ENCODE measurements at regions not wholly inside any gene's neighbourhood (a gene's known extent, or its start where the extent isn't known, plus 50 kb on each side); places are given as distances from the start of the nearest gene placed in this dataset.
A peak's percentile ranks its signal among the peaks of the same experiment; 100 is the strongest.

GRCh38 chr13:109387471-109387870, 398.9 kb downstream of the IRS2 start:
- H3K36me3 ChIP-seq (ENCODE audit: control insufficient read depth in 1 of 2, insufficient read depth in 2 of 2, low read length in 2 of 2): no peaks in the 10 kb centered on the region
- peaks cover 0 to 5% of the 10 kb centered on the region in 2 experiments for H3K4me1 ChIP-seq (ENCODE audit: control insufficient read depth in 1 of 2, insufficient read depth in 2 of 2, low read length in 2 of 2)
- no peak overlapping the region for H3K4me2 ChIP-seq (ENCODE audit: low read length)
- H3K79me2 ChIP-seq (ENCODE audit: control insufficient read depth, insufficient read depth, low read length, poor library complexity): no peaks in the 10 kb centered on the region
- H4K8ac ChIP-seq (ENCODE audit: low read depth, low read length): no peak overlapping the region
- no peaks in the 10 kb centered on the region for H3K9me3 ChIP-seq (ENCODE audit: insufficient read depth, low read depth, low read length)
- WGBS (ENCODE audit: extremely low coverage, insufficient coverage, insufficient read length): no CpG with 5 or more reads among the region's 7 CpGs
- no peak overlapping the region for H3K14ac ChIP-seq (ENCODE audit: low read length)
- H2AK5ac ChIP-seq (ENCODE audit: low read length): no peak overlapping the region
- H4K12ac ChIP-seq (ENCODE audit: low read depth, low read length): no peak overlapping the region
- no peak overlapping the region for H3K23ac ChIP-seq (ENCODE audit: low read length)
- no peaks in the 10 kb centered on the region for H3K79me1 ChIP-seq (ENCODE audit: low read length)
- no peak for DNase-seq
- no peak overlapping the region for H2AFZ ChIP-seq (ENCODE audit: insufficient read depth, low read length, poor library complexity)
- H3K4me3 ChIP-seq (ENCODE audit: low read depth, low read length): no peak overlapping the region
- no peak overlapping the region for H2BK120ac ChIP-seq (ENCODE audit: insufficient read depth, low read length, poor library complexity)
- no peak overlapping the region for H3K4ac ChIP-seq (ENCODE audit: low read depth, low read length)
- no peak overlapping the region for H3K27ac ChIP-seq (ENCODE audit: low read depth, low read length)
- H3K18ac ChIP-seq (ENCODE audit: low read length): no peak overlapping the region
- H4K91ac ChIP-seq (ENCODE audit: low read depth, low read length): no peak overlapping the region
- no peaks in the 10 kb centered on the region for H3K27me3 ChIP-seq (ENCODE audit: insufficient read depth, low read length)
- no peak overlapping the region for H2BK5ac ChIP-seq (ENCODE audit: low read depth, low read length, poor library complexity)
- H2BK12ac ChIP-seq (ENCODE audit: low read length): no peak overlapping the region
- no peak overlapping the region for H3K9ac ChIP-seq (ENCODE audit: low read length)

GRCh38 chr13:109385242-109385560, 401.2 kb downstream of the IRS2 start:
- Histone ChIP-seq H3K23ac (ENCODE audit: low read length) (no peak overlapping the region), H3K18ac (ENCODE audit: low read length) (no peak overlapping the region), H3K4me2 (ENCODE audit: low read length) (no peak overlapping the region), H2AK5ac (ENCODE audit: low read length) (no peak overlapping the region), H4K8ac (ENCODE audit: low read depth, low read length) (no peak overlapping the region), H4K12ac (ENCODE audit: low read depth, low read length) (no peak overlapping the region), H3K9me3 (ENCODE audit: insufficient read depth, low read depth, low read length) (peaks cover 1% of the 10 kb centered on the region), H2BK12ac (ENCODE audit: low read length) (no peak overlapping the region), H3K4me3 (ENCODE audit: low read depth, low read length) (no peak overlapping the region), H3K36me3 (ENCODE audit: control insufficient read depth in 1 of 2, insufficient read depth in 2 of 2, low read length in 2 of 2) (no peaks in the 10 kb centered on the region), H3K9ac (ENCODE audit: low read length) (no peak overlapping the region), H2AFZ (ENCODE audit: insufficient read depth, low read length, poor library complexity) (no peak overlapping the region), H3K27me3 (ENCODE audit: insufficient read depth, low read length) (no peaks in the 10 kb centered on the region), H3K79me1 (ENCODE audit: low read length) (no peaks in the 10 kb centered on the region), H2BK120ac (ENCODE audit: insufficient read depth, low read length, poor library complexity) (no peak overlapping the region), H3K79me2 (ENCODE audit: control insufficient read depth, insufficient read depth, low read length, poor library complexity) (peaks cover 2% of the 10 kb centered on the region), H3K27ac (ENCODE audit: low read depth, low read length) (no peak overlapping the region), H3K14ac (ENCODE audit: low read length) (no peak overlapping the region), H4K91ac (ENCODE audit: low read depth, low read length) (no peak overlapping the region), H3K4ac (ENCODE audit: low read depth, low read length) (no peak overlapping the region), H3K4me1 (ENCODE audit: control insufficient read depth in 1 of 2, insufficient read depth in 2 of 2, low read length in 2 of 2) (peaks cover 0 to 9% of the 10 kb centered on the region in 2 experiments), H2BK5ac (ENCODE audit: low read depth, low read length, poor library complexity) (no peak overlapping the region)
- DNase-seq: no peak
- no CpG with 5 or more reads among the region's 7 CpGs for WGBS (ENCODE audit: extremely low coverage, insufficient coverage, insufficient read length)

- no peak overlapping the region for H2AK5ac ChIP-seq (ENCODE audit: low read length)
- H3K27me3 ChIP-seq (ENCODE audit: insufficient read depth, low read length): no peaks in the 10 kb centered on the region
- no peaks in the 10 kb centered on the region for H3K79me1 ChIP-seq (ENCODE audit: low read length)
- H4K8ac ChIP-seq (ENCODE audit: low read depth, low read length): no peak overlapping the region
- H3K9me3 ChIP-seq (ENCODE audit: insufficient read depth, low read depth, low read length): peaks cover 1% of the 10 kb centered on the region
- peak in 1 of 2 donors; percentile 42 for DNase-seq
- no CpG with 5 or more reads among the region's 7 CpGs for WGBS (ENCODE audit: extremely low coverage, insufficient coverage, insufficient read length)
- no peak overlapping the region for H3K9ac ChIP-seq (ENCODE audit: low read length)
- no peak overlapping the region for H3K23ac ChIP-seq (ENCODE audit: low read length)
- no peak overlapping the region for H3K18ac ChIP-seq (ENCODE audit: low read length)
- no peak overlapping the region for H4K12ac ChIP-seq (ENCODE audit: low read depth, low read length)
- H3K4me3 ChIP-seq (ENCODE audit: low read depth, low read length): no peak overlapping the region
- H3K4ac ChIP-seq (ENCODE audit: low read depth, low read length): no peak overlapping the region
- H2BK120ac ChIP-seq (ENCODE audit: insufficient read depth, low read length, poor library complexity): peak overlapping the region; percentile 2
- no peaks in the 10 kb centered on the region for H3K36me3 ChIP-seq (ENCODE audit: control insufficient read depth in 1 of 2, insufficient read depth in 2 of 2, low read length in 2 of 2)
- no peak overlapping the region for H3K14ac ChIP-seq (ENCODE audit: low read length)
- no peak overlapping the region for H2BK12ac ChIP-seq (ENCODE audit: low read length)
- H4K91ac ChIP-seq (ENCODE audit: low read depth, low read length): no peak overlapping the region
- peaks cover 2% of the 10 kb centered on the region for H3K79me2 ChIP-seq (ENCODE audit: control insufficient read depth, insufficient read depth, low read length, poor library complexity)
- no peak overlapping the region for H3K4me2 ChIP-seq (ENCODE audit: low read length)
- H2BK5ac ChIP-seq (ENCODE audit: low read depth, low read length, poor library complexity): no peak overlapping the region
- H2AFZ ChIP-seq (ENCODE audit: insufficient read depth, low read length, poor library complexity): no peak overlapping the region
- no peak overlapping the region for H3K27ac ChIP-seq (ENCODE audit: low read depth, low read length)
- peaks cover 0 to 9% of the 10 kb centered on the region in 2 experiments for H3K4me1 ChIP-seq (ENCODE audit: control insufficient read depth in 1 of 2, insufficient read depth in 2 of 2, low read length in 2 of 2)
Observed at GRCh38 chr13:109384491-109385241, 401.7 kb downstream of the IRS2 start.

GRCh38 chr13:109383683-109384082, 402.7 kb downstream of the IRS2 start:
- no peak overlapping the region for H2BK5ac ChIP-seq (ENCODE audit: low read depth, low read length, poor library complexity)
- no CpG with 5 or more reads among the region's 1 CpG for WGBS (ENCODE audit: extremely low coverage, insufficient coverage, insufficient read length)

More at GRCh38 chr13:109383683-109384082, 402.7 kb downstream of the IRS2 start:
- H2BK120ac ChIP-seq (ENCODE audit: insufficient read depth, low read length, poor library complexity): no peak overlapping the region
- DNase-seq: peak; percentile 42 to 55
- H3K27me3 ChIP-seq (ENCODE audit: insufficient read depth, low read length): no peaks in the 10 kb centered on the region
- H4K12ac ChIP-seq (ENCODE audit: low read depth, low read length): no peak overlapping the region
- no peak overlapping the region for H4K8ac ChIP-seq (ENCODE audit: low read depth, low read length)
- H3K9ac ChIP-seq (ENCODE audit: low read length): no peak overlapping the region
- H3K4me1 ChIP-seq (ENCODE audit: control insufficient read depth in 1 of 2, insufficient read depth in 2 of 2, low read length in 2 of 2): peaks cover 0 to 9% of the 10 kb centered on the region in 2 experiments
- H3K4me3 ChIP-seq (ENCODE audit: low read depth, low read length): no peak overlapping the region
- H3K18ac ChIP-seq (ENCODE audit: low read length): no peak overlapping the region
- no peak overlapping the region for H2AK5ac ChIP-seq (ENCODE audit: low read length)
- peaks cover 2% of the 10 kb centered on the region for H3K79me2 ChIP-seq (ENCODE audit: control insufficient read depth, insufficient read depth, low read length, poor library complexity)
- H2BK12ac ChIP-seq (ENCODE audit: low read length): no peak overlapping the region
- no peak overlapping the region for H4K91ac ChIP-seq (ENCODE audit: low read depth, low read length)
- H3K79me1 ChIP-seq (ENCODE audit: low read length): no peaks in the 10 kb centered on the region
- H3K4ac ChIP-seq (ENCODE audit: low read depth, low read length): no peak overlapping the region
- no peak overlapping the region for H3K14ac ChIP-seq (ENCODE audit: low read length)
- no peak overlapping the region for H3K27ac ChIP-seq (ENCODE audit: low read depth, low read length)
- H3K23ac ChIP-seq (ENCODE audit: low read length): no peak overlapping the region
- no peak overlapping the region for H2AFZ ChIP-seq (ENCODE audit: insufficient read depth, low read length, poor library complexity)
- H3K36me3 ChIP-seq (ENCODE audit: control insufficient read depth in 1 of 2, insufficient read depth in 2 of 2, low read length in 2 of 2): no peaks in the 10 kb centered on the region
- peaks cover 1% of the 10 kb centered on the region for H3K9me3 ChIP-seq (ENCODE audit: insufficient read depth, low read depth, low read length)
- H3K4me2 ChIP-seq (ENCODE audit: low read length): no peak overlapping the region

Data from trophoblast cell (in vitro differentiated cells and primary cell).